T-helper 1 cell treated with Interleukin-12 subunit alpha and Interleukin-12 subunit beta and Interleukin-4 antibody, amounts not matched to agents 30 ng/mL and 1 ng/mL, for 36 hours (primary cell): ENCODE measurements at regions not wholly inside any gene's neighbourhood (a gene's known extent, or its start where the extent isn't known, plus 50 kb on each side); places are given as distances from the start of the nearest gene placed in this dataset.

Source experiments
- intact Hi-C: fragments of 100-400 bp; cut with micrococcal nuclease; formaldehyde crosslinking; loops from one replicate; pipeline ENCODE4 v1.15.1; 2024

GRCh38 chr20:11753155-11753554 lies 164.5 kb upstream of the BTBD3 start:
- intact Hi-C loops = no loop called here

GRCh38 chr20:11754451-11754850 lies 163.2 kb upstream of the BTBD3 start:
- intact Hi-C loops = no loop called here

GRCh38 chr20:11755071-11755841 lies 162.4 kb upstream of the BTBD3 start:
- intact Hi-C loops = no loop called here

- intact Hi-C loops = no loop called here
Measured at GRCh38 chr20:11761497-11761896, 156.2 kb upstream of the BTBD3 start.

GRCh38 chr20:11766961-11767360 lies 150.7 kb upstream of the BTBD3 start:
- intact Hi-C loops = no loop called here

GRCh38 chr20:11769825-11770224 lies 147.9 kb upstream of the BTBD3 start:
- intact Hi-C loops = no loop called here

- intact Hi-C loops = no loop called here
Measured at GRCh38 chr20:11772226-11772730, 145.4 kb upstream of the BTBD3 start.

- intact Hi-C loops = no loop called here
Measured at GRCh38 chr20:11776687-11777086, 141.0 kb upstream of the BTBD3 start.

GRCh38 chr20:11777387-11778205 lies 140.1 kb upstream of the BTBD3 start:
- intact Hi-C loops = no loop called here

- intact Hi-C loops = no loop called here
Measured at GRCh38 chr20:11778206-11778570, 139.5 kb upstream of the BTBD3 start.

- intact Hi-C loops = no loop called here
Measured at GRCh38 chr20:11780765-11781369, 136.8 kb upstream of the BTBD3 start.

- intact Hi-C loops = no loop called here
Measured at GRCh38 chr20:11783102-11783850, 134.4 kb upstream of the BTBD3 start.

- intact Hi-C loops = no loop called here
Measured at GRCh38 chr20:11785885-11786507, 131.7 kb upstream of the BTBD3 start.

GRCh38 chr20:11790046-11790445 lies 127.6 kb upstream of the BTBD3 start:
- intact Hi-C loops = no loop called here

- intact Hi-C loops = no loop called here
Measured at GRCh38 chr20:11791316-11791715, 126.4 kb upstream of the BTBD3 start.

GRCh38 chr20:11791835-11792567 lies 125.7 kb upstream of the BTBD3 start:
- intact Hi-C loops = no loop called here

GRCh38 chr20:11792568-11792953 lies 125.1 kb upstream of the BTBD3 start:
- intact Hi-C loops = no loop called here

GRCh38 chr20:11794525-11794924 lies 123.2 kb upstream of the BTBD3 start:
- intact Hi-C loops = no loop called here

GRCh38 chr20:11795071-11795615 lies 122.5 kb upstream of the BTBD3 start:
- intact Hi-C loops = no loop called here

- intact Hi-C loops = no loop called here
Measured at GRCh38 chr20:11796026-11796425, 121.7 kb upstream of the BTBD3 start.
